GM12878 (cell line): ENCODE measurements at regions not wholly inside any gene's neighbourhood (a gene's known extent, or its start where the extent isn't known, plus 50 kb on each side); places are given as distances from the start of the nearest gene placed in this dataset.

Experiments
- ATAC-seq: fragments of 200-7000 bp; cut with Tn5 transposase; 3 replicates; pipeline ENCODE4 v1.9.1; 2020; ENCODE audit warnings: mild to moderate bottlenecking, moderate library complexity
- BruUV-seq: library from RNA; stranded (reverse); fragments of 400-500 nt; replicated peaks from 2 replicates; lab custom pipeline; 2021; lab: Mats Ljungman, UMichigan
- CTCF ChIA-PET: fragments of 300-600 bp; sonication (Branson Sonifier 250); formaldehyde crosslinking; extraction: SDS; loops from one replicate; lab custom pipeline; 2021; ENCODE audit warnings: inconsistent platforms; lab: Yijun Ruan, JAX
- POLR2A ChIA-PET: fragments of 350-600 bp; formaldehyde crosslinking; extraction: SDS; loops from one replicate; lab custom pipeline; 2021; ENCODE audit warnings: inconsistent platforms; lab: Charles Lee
- RAD21 ChIA-PET: fragments of 300-600 bp; sonication (Branson Sonifier 250); formaldehyde crosslinking; loops from one replicate; lab custom pipeline; 2023; ENCODE audit warnings: antibody characterized with exemption; ENCODE audit not compliant: unreplicated experiment; lab: Charles Lee
- SMC1A ChIA-PET: fragments of 300-600 bp; sonication (Branson Sonifier 250); formaldehyde crosslinking; loops from one replicate; lab custom pipeline; 2023; ENCODE audit not compliant: unreplicated experiment, uncharacterized antibody; lab: Charles Lee
- DNase-seq: peaks from one replicate; pipeline ENCODE4 v3.0.0-alpha.2; 2011; ENCODE audit warnings: low read depth, low spot score
- FAIRE-seq: peaks from 3 replicates; lab custom pipeline; 2011; peaks lifted over from hg19 to GRCh38; lab: Jason Lieb, UNC
- H2AFZ ChIP-seq: 2 replicates; pipeline ENCODE4 v1.6.0; 2011; ENCODE audit warnings: low read depth, low read length, control low read depth; ENCODE audit not compliant: control insufficient read depth
- H3K27ac ChIP-seq: 2 replicates; pipeline ENCODE4 v1.5.1; 2011; ENCODE audit warnings: control low read depth; ENCODE audit not compliant: control insufficient read depth, insufficient read depth
- H3K27me3 ChIP-seq, 2 experiments: replicated peaks in 1 of 2; 2 replicates each; pipeline versions ENCODE4 v1.6.0 to v1.6.1; 2011; ENCODE audit warnings: low read length in 1 of 2; ENCODE audit not compliant: control insufficient read depth in 2 of 2, insufficient read depth in 2 of 2
- H3K36me3 ChIP-seq, 2 experiments: 2 replicates each; pipeline ENCODE4 v1.5.1; 2011; ENCODE audit warnings: low read length in 1 of 2; ENCODE audit not compliant: control insufficient read depth in 2 of 2, insufficient read depth in 2 of 2
- H3K4me1 ChIP-seq: 2 replicates; pipeline ENCODE4 v1.6.1; 2011; ENCODE audit warnings: mild to moderate bottlenecking, low read length, moderate library complexity, mixed read lengths; ENCODE audit not compliant: control insufficient read depth, insufficient read depth
- H3K4me2 ChIP-seq: 2 replicates; pipeline ENCODE4 v1.6.0; 2011; ENCODE audit warnings: control low read depth; ENCODE audit not compliant: control insufficient read depth, insufficient read depth
- H3K4me3 ChIP-seq: fragments of 200-600 bp; sonication (generic); 2 replicates; pipeline ENCODE4 v1.5.1; 2016
- H3K79me2 ChIP-seq: 2 replicates; pipeline ENCODE4 v1.6.0; 2011; ENCODE audit warnings: low read length; ENCODE audit not compliant: control insufficient read depth, insufficient read depth
- H3K9ac ChIP-seq: 2 replicates; pipeline ENCODE4 v1.8.0; 2011; ENCODE audit warnings: low read length, control low read depth, mixed read lengths; ENCODE audit not compliant: control insufficient read depth, insufficient read depth
- H3K9me3 ChIP-seq: replicated peaks from 3 replicates; pipeline ENCODE4 v1.5.1; 2011; ENCODE audit warnings: mild to moderate bottlenecking, low read length; ENCODE audit not compliant: control insufficient read depth, insufficient read depth
- H4K20me1 ChIP-seq: 2 replicates; pipeline ENCODE4 v1.6.0; 2011; ENCODE audit not compliant: control insufficient read depth, insufficient read depth
- ASH2L ChIP-seq: fragments of 300-600, 200-600 bp; sonication (generic); IDR thresholded peaks from 2 replicates; pipeline ENCODE4 v1.6.1; 2017; ENCODE audit warnings: low read depth, mild to moderate bottlenecking, borderline replicate concordance
- CBFB ChIP-seq: IDR thresholded peaks from 2 replicates; pipeline ENCODE4 v1.6.1; 2016; ENCODE audit warnings: antibody characterized with exemption, low read depth
- CHD1 ChIP-seq: IDR thresholded peaks from 2 replicates; pipeline ENCODE4 v1.6.1; 2012; ENCODE audit warnings: low read depth, low read length, improper control_type of control experiment
- CREM ChIP-seq: IDR thresholded peaks from 2 replicates; pipeline ENCODE4 v1.6.1; 2014; ENCODE audit warnings: antibody characterized with exemption, low read depth
- GATAD2B ChIP-seq: fragments of 450-650 bp; conservative IDR thresholded peaks from 2 replicates; pipeline ENCODE4 v1.6.1; 2017; ENCODE audit warnings: low read depth, mild to moderate bottlenecking, moderate library complexity
- MXI1 ChIP-seq: fragments of 150-350 bp; IDR thresholded peaks from 2 replicates; pipeline ENCODE4 v1.6.1; 2011; ENCODE audit warnings: low read depth, mild to moderate bottlenecking, inconsistent platforms, low read length, improper control_type of control experiment
- NBN ChIP-seq: fragments of 450-650 bp; IDR thresholded peaks from 2 replicates; pipeline ENCODE4 v1.6.1; 2016
- NR2F1 ChIP-seq: fragments of 450-650 bp; conservative IDR thresholded peaks from 2 replicates; pipeline ENCODE4 v1.6.1; 2017; ENCODE audit warnings: mild to moderate bottlenecking
- PAX5 ChIP-seq: IDR thresholded peaks from 2 replicates; pipeline ENCODE4 v1.6.1; 2011; ENCODE audit warnings: low read depth, low read length, borderline replicate concordance
- RELA ChIP-seq: fragments of 450-650 bp; IDR thresholded peaks from 2 replicates; pipeline ENCODE4 v1.8.0; 2014; ENCODE audit warnings: borderline replicate concordance; ENCODE audit not compliant: partially characterized antibody
- SIN3A ChIP-seq: IDR thresholded peaks from 2 replicates; pipeline ENCODE4 v1.6.1; 2012; ENCODE audit warnings: low read depth, low read length, improper control_type of control experiment
- SMARCA5 ChIP-seq: fragments of 450-650 bp; IDR thresholded peaks from 2 replicates; pipeline ENCODE4 v1.6.1; 2017; ENCODE audit warnings: mild to moderate bottlenecking
- TCF12 ChIP-seq: IDR thresholded peaks from 2 replicates; pipeline ENCODE4 v1.6.1; 2011; ENCODE audit warnings: low read depth, mild to moderate bottlenecking, low read length
- YY1 ChIP-seq: IDR thresholded peaks from 2 replicates; pipeline ENCODE4 v1.6.1; 2011; ENCODE audit warnings: low read depth, mild to moderate bottlenecking, low read length
- ZNF207 ChIP-seq: fragments of 450-650 bp; IDR thresholded peaks from 2 replicates; pipeline ENCODE4 v1.6.1; 2014; ENCODE audit warnings: antibody characterized with exemption, mild to moderate bottlenecking, borderline replicate concordance
- ZNF622 ChIP-seq: fragments of 450-650 bp; IDR thresholded peaks from 2 replicates; pipeline ENCODE4 v1.6.1; 2017; ENCODE audit warnings: mild to moderate bottlenecking, inconsistent platforms
- WGBS: methylation state at CpG from one replicate; pipeline ENCODE4 v1.1.6; 2016; ENCODE audit warnings: low lambda C conversion rate; ENCODE audit not compliant: insufficient replicate concordance, insufficient coverage; ENCODE audit errors: missing lambda C conversion rate; 5-methylcytosine and 5-hydroxymethylcytosine counted together
- in situ Hi-C: fragments of 300-500 bp; cut with MboI; formaldehyde crosslinking; loops from 9 replicates; pipeline ENCODE4 v1.14.3; 2018; ENCODE audit warnings: mixed read lengths
- intact Hi-C: fragments of 100-400 bp; cut with micrococcal nuclease; formaldehyde crosslinking; loops from one replicate; pipeline ENCODE4 v1.14.2; 2022; ENCODE audit not compliant: unreplicated experiment
- TF ChIP-seq, protein P1 (sequence below): fragments of 450-650 bp; IDR thresholded peaks from 2 replicates; pipeline ENCODE4 v1.6.1; 2016; ENCODE audit warnings: mild to moderate bottlenecking, moderate library complexity, borderline replicate concordance
- TF ChIP-seq, protein P2 (sequence below): IDR thresholded peaks from 2 replicates; pipeline ENCODE4 v1.6.1; 2011; ENCODE audit warnings: borderline replicate concordance, low read depth, mild to moderate bottlenecking, moderate library complexity, low read length; ENCODE audit not compliant: insufficient read depth, poor library complexity, severe bottlenecking
- TF ChIP-seq, protein P3 (sequence below): IDR thresholded peaks from 2 replicates; pipeline ENCODE4 v1.6.1; 2011; ENCODE audit warnings: borderline replicate concordance, low read depth, mild to moderate bottlenecking, moderate library complexity, mixed read lengths, low read length; ENCODE audit not compliant: insufficient read depth; ENCODE audit errors: extremely low read length

DNA sequence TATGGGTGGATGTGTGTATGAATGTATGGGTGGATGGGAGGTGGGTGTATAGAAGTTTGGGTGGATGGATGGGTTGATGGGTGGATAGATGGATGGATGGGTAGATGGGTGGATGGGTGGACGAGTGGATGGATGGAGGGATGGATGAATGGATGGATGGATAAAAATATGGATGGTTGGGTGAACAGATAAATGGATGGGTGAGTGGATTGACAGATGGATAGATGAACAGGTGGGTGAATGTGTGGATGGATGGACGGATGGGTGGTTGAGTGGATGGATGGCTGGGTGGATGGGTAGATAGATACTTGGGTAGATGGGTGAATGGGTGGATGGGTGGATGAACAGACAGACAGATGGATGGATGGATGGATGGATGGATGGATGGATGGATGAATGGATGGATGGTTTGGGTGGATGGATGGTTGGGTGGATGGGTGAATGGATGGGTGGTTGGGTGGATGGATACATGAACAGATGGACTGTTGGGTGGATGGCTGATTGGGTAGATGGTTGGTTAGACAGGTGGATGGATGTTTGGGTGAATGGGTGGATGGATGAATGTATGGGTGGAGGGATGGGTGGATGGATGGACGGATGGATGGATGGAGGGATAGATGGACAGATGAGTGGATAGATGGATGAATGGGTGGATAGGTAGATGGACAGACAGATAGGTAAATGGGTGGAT is 166.8 kb downstream of the IRX2 start:
- Histone ChIP-seq H3K9me3 (no peaks in the 10 kb centered on the region; the same call in 2 of the 3 replicates), H3K27ac (no peak overlapping the region), H3K79me2 (no peaks in the 10 kb centered on the region), H3K36me3 (no peaks in the 10 kb centered on the region), H3K4me1 (no peaks in the 10 kb centered on the region), H2AFZ (no peak overlapping the region), H3K4me2 (no peak overlapping the region), H3K4me3 (no peak overlapping the region), H4K20me1 (no peaks in the 10 kb centered on the region), H3K9ac (no peak overlapping the region), H3K27me3 (no peaks in the 10 kb centered on the region)
- WGBS = 2% methylated on average over 3 of the region's 3 CpGs
- intact Hi-C loops (no loop called here), in situ Hi-C loops (no loop called here)
- ChIA-PET POLR2A (no interaction called here), SMC1A (no interaction called here), CTCF (no interaction called here), RAD21 (no interaction called here)
- BruUV-seq = no TSS peak
- no peak for ATAC-seq
- FAIRE-seq = no peak
- DNase-seq = no peak
- TF ChIP-seq, protein P1, sequence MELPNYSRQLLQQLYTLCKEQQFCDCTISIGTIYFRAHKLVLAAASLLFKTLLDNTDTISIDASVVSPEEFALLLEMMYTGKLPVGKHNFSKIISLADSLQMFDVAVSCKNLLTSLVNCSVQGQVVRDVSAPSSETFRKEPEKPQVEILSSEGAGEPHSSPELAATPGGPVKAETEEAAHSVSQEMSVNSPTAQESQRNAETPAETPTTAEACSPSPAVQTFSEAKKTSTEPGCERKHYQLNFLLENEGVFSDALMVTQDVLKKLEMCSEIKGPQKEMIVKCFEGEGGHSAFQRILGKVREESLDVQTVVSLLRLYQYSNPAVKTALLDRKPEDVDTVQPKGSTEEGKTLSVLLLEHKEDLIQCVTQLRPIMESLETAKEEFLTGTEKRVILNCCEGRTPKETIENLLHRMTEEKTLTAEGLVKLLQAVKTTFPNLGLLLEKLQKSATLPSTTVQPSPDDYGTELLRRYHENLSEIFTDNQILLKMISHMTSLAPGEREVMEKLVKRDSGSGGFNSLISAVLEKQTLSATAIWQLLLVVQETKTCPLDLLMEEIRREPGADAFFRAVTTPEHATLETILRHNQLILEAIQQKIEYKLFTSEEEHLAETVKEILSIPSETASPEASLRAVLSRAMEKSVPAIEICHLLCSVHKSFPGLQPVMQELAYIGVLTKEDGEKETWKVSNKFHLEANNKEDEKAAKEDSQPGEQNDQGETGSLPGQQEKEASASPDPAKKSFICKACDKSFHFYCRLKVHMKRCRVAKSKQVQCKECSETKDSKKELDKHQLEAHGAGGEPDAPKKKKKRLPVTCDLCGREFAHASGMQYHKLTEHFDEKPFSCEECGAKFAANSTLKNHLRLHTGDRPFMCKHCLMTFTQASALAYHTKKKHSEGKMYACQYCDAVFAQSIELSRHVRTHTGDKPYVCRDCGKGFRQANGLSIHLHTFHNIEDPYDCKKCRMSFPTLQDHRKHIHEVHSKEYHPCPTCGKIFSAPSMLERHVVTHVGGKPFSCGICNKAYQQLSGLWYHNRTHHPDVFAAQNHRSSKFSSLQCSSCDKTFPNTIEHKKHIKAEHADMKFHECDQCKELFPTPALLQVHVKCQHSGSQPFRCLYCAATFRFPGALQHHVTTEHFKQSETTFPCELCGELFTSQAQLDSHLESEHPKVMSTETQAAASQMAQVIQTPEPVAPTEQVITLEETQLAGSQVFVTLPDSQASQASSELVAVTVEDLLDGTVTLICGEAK = no peak
- TF ChIP-seq, protein P2, sequence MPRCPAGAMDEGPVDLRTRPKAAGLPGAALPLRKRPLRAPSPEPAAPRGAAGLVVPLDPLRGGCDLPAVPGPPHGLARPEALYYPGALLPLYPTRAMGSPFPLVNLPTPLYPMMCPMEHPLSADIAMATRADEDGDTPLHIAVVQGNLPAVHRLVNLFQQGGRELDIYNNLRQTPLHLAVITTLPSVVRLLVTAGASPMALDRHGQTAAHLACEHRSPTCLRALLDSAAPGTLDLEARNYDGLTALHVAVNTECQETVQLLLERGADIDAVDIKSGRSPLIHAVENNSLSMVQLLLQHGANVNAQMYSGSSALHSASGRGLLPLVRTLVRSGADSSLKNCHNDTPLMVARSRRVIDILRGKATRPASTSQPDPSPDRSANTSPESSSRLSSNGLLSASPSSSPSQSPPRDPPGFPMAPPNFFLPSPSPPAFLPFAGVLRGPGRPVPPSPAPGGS = no peak
- TF ChIP-seq ASH2L (no peak), GATAD2B (no peak), ZNF207 (no peak), CREM (no peak), CHD1 (no peak), TCF12 (no peak), NBN (no peak), YY1 (no peak), SMARCA5 (no peak), NR2F1 (no peak), ZNF622 (no peak), MXI1 (no peak), PAX5 (no peak), SIN3A (no peak), CBFB (no peak), RELA (no peak)
- TF ChIP-seq, protein P3, sequence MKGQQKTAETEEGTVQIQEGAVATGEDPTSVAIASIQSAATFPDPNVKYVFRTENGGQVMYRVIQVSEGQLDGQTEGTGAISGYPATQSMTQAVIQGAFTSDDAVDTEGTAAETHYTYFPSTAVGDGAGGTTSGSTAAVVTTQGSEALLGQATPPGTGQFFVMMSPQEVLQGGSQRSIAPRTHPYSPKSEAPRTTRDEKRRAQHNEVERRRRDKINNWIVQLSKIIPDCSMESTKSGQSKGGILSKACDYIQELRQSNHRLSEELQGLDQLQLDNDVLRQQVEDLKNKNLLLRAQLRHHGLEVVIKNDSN = no peak
